ENCODE measurements at regions not wholly inside any gene's neighbourhood (a gene's known extent, or its start where the extent isn't known, plus 50 kb on each side); places are given as distances from the start of the nearest gene placed in this dataset.

DNA sequence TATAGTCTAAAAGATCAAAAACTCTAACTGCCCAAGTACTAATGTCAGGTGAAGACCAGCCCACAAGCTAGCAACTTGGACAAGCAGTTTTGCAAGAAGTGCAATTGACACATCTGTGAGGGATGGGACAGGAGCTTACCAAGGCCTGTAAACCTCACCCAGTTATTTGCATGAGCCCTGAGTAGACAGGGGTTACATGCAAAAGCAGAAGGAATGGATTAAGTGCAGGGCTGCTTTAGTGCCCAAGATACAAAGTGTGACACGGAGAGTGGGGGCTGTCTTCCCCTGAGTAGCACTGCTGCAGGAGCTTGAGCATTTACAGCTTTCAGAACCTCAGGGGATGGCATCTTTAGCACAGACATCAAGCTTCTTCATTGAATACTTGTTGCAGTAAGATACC, 286.7 kb downstream of the ELAVL2 start:
- H3K4me1 ChIP-seq (ENCODE audit: control insufficient read depth in 1 of 2, low read depth in 2 of 2): no peaks in the 10 kb centered on the region
- H3K36me3 ChIP-seq: no peaks in the 10 kb centered on the region
- TF ChIP-seq, protein P1, sequence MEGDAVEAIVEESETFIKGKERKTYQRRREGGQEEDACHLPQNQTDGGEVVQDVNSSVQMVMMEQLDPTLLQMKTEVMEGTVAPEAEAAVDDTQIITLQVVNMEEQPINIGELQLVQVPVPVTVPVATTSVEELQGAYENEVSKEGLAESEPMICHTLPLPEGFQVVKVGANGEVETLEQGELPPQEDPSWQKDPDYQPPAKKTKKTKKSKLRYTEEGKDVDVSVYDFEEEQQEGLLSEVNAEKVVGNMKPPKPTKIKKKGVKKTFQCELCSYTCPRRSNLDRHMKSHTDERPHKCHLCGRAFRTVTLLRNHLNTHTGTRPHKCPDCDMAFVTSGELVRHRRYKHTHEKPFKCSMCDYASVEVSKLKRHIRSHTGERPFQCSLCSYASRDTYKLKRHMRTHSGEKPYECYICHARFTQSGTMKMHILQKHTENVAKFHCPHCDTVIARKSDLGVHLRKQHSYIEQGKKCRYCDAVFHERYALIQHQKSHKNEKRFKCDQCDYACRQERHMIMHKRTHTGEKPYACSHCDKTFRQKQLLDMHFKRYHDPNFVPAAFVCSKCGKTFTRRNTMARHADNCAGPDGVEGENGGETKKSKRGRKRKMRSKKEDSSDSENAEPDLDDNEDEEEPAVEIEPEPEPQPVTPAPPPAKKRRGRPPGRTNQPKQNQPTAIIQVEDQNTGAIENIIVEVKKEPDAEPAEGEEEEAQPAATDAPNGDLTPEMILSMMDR (IDR thresholded peaks at IDR 0.05): no peak
- DNase-seq (ENCODE audit: low spot score) (no peak), ATAC-seq (ENCODE audit: insufficient number of reproducible peaks, low FRiP score, low read depth) (no peak)
- no peaks in the 10 kb centered on the region for H3K9me3 ChIP-seq
- H3K4me3 ChIP-seq: no peak overlapping the region
- no peak overlapping the region for H3K27ac ChIP-seq
- no peaks in the 10 kb centered on the region for H3K27me3 ChIP-seq (replicated peaks; ENCODE audit: insufficient read depth)

GRCh38 chr9:23541976-23542375, 284.1 kb downstream of the ELAVL2 start:
- DNase-seq (ENCODE audit: low spot score) (no peak), ATAC-seq (ENCODE audit: insufficient number of reproducible peaks, low FRiP score, low read depth) (no peak)
- no peaks in the 10 kb centered on the region for H3K9me3 ChIP-seq
- TF ChIP-seq, protein P1 (IDR thresholded peaks at IDR 0.05): no peak
- no peaks in the 10 kb centered on the region for H3K36me3 ChIP-seq
- no peak overlapping the region for H3K4me3 ChIP-seq
- no peak overlapping the region for H3K27ac ChIP-seq
- H3K27me3 ChIP-seq (replicated peaks; ENCODE audit: insufficient read depth): no peaks in the 10 kb centered on the region
- H3K4me1 ChIP-seq (ENCODE audit: control insufficient read depth in 1 of 2, low read depth in 2 of 2): no peaks in the 10 kb centered on the region

GRCh38 chr9:23542438-23542837, 283.6 kb downstream of the ELAVL2 start:
- DNase-seq (ENCODE audit: low spot score) (no peak), ATAC-seq (ENCODE audit: insufficient number of reproducible peaks, low FRiP score, low read depth) (no peak)
- H3K36me3 ChIP-seq: no peaks in the 10 kb centered on the region
- H3K4me3 ChIP-seq: no peak overlapping the region
- no peak overlapping the region for H3K27ac ChIP-seq
- TF ChIP-seq, protein P1 (IDR thresholded peaks at IDR 0.05): no peak
- no peaks in the 10 kb centered on the region for H3K27me3 ChIP-seq (replicated peaks; ENCODE audit: insufficient read depth)
- H3K9me3 ChIP-seq: no peaks in the 10 kb centered on the region
- H3K4me1 ChIP-seq (ENCODE audit: control insufficient read depth in 1 of 2, low read depth in 2 of 2): no peaks in the 10 kb centered on the region

DNA sequence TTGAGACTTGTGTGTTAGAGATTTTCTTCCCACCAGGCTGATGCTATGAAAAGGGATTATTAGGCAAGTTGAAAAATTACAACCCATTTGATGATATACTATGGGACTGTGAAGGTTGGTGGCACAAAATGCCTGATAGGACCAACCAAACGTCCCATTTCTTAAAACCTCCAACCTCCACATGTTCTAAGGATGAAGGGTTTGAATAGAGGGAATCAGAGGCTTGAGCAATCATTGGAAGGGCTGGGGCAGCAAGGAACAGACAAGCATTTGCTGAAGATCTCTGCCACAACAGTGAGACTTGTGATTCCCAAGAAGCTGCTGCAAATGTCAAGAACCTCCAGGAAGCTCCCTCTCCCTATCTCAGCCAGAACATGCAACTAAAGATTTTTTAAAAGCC, 283.1 kb downstream of the ELAVL2 start:
- DNase-seq (ENCODE audit: low spot score) (no peak), ATAC-seq (ENCODE audit: insufficient number of reproducible peaks, low FRiP score, low read depth) (no peak)
- no peaks in the 10 kb centered on the region for H3K4me1 ChIP-seq (ENCODE audit: control insufficient read depth in 1 of 2, low read depth in 2 of 2)
- no peaks in the 10 kb centered on the region for H3K36me3 ChIP-seq
- no peaks in the 10 kb centered on the region for H3K27me3 ChIP-seq (replicated peaks; ENCODE audit: insufficient read depth)
- TF ChIP-seq, protein P1 (IDR thresholded peaks at IDR 0.05): no peak
- H3K4me3 ChIP-seq: no peak overlapping the region
- H3K27ac ChIP-seq: no peak overlapping the region
- H3K9me3 ChIP-seq: no peaks in the 10 kb centered on the region

DNA sequence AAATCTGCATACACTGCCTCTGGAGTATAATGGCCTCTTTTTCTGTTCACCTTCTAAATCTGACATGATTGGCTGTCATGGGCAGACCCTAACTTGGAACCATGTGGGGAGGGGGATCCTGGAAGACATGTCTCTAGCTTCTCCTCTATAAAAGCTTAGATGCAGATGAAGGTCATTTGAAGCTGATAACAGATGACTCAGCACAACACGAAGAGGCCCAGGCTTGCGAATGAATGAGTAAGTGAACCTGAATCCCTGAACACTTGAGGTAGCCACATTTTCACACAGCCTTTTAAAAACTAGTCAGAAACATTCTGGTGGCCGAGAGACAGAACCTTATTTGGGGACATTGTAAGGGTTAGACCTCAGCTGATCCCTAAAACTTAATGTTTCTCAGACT, 282.6 kb downstream of the ELAVL2 start:
- TF ChIP-seq, protein P1 (IDR thresholded peaks at IDR 0.05): no peak
- no peaks in the 10 kb centered on the region for H3K4me1 ChIP-seq (ENCODE audit: control insufficient read depth in 1 of 2, low read depth in 2 of 2)
- H3K9me3 ChIP-seq: no peaks in the 10 kb centered on the region
- no peak overlapping the region for H3K4me3 ChIP-seq
- ATAC-seq (ENCODE audit: insufficient number of reproducible peaks, low FRiP score, low read depth) (no peak), DNase-seq (ENCODE audit: low spot score) (no peak)
- H3K27ac ChIP-seq: no peak overlapping the region
- no peaks in the 10 kb centered on the region for H3K36me3 ChIP-seq
- H3K27me3 ChIP-seq (replicated peaks; ENCODE audit: insufficient read depth): no peaks in the 10 kb centered on the region

Data from thoracic aorta (tissue), 2 donors.